GM18507 (cell line): ENCODE measurements at regions not wholly inside any gene's neighbourhood (a gene's known extent, or its start where the extent isn't known, plus 50 kb on each side); places are given as distances from the start of the nearest gene placed in this dataset.

Experiments
- DNase-seq: peaks from one replicate; pipeline ENCODE4 v3.0.0; 2011; ENCODE audit warnings: low read depth; ENCODE audit not compliant: insufficient read length; ENCODE audit errors: extremely low spot score
- FAIRE-seq: peaks from 2 replicates; lab custom pipeline; 2011; peaks lifted over from hg19 to GRCh38; lab: Jason Lieb, UNC

DNA sequence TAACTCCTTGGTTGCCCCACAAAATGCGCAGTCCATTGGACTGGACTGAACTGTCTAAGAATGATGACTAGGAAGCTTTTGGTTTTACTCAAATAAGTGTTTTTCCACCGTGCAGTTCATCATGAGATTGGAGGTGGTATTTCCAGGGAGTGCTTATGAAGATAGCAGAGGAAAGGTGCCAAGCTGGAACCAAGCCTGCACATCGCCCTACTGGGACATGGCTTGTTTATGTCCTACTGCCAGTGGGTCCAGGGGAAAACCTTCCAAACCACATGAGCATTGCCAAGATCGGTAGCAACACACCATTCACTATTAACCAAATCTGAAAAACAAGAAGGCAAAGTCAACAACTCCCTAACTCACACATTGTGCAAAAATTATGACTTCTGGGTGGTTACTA is 54.7 kb upstream of the DSCAM start:
- DNase-seq (no peak), FAIRE-seq (no peak)

GRCh38 chr21:40902299-40902698 is 55.3 kb upstream of the DSCAM start:
- no peak for FAIRE-seq
- DNase-seq = no peak

- DNase-seq = no peak
- FAIRE-seq = no peak
Observed at GRCh38 chr21:40902993-40903392, 56.0 kb upstream of the DSCAM start.

GRCh38 chr21:40905251-40905650 is 58.3 kb upstream of the DSCAM start:
- no peak for DNase-seq
- FAIRE-seq = no peak

DNA sequence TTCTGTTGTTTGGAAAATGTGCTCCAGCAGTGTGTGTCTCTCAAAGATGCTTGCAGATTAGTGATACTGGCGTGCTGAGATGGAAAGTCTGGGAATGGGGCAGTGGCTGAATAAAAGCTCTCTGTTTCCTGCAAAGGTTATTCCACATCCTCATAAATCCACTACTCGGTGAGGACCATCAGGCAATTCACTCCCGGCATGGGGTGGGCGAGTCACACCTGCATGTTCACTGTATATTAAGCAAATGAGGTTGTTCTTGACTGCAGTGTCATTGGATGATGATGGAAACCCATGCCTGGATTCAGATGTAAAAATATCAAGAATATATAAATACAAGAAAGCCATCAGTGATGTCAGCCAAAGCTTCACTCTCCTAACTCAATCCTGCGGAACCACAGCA is 65.4 kb upstream of the DSCAM start:
- FAIRE-seq = no peak
- no peak for DNase-seq

- FAIRE-seq (no peak), DNase-seq (no peak)
Observed at GRCh38 chr21:40915114-40915513, 68.2 kb upstream of the DSCAM start.

GRCh38 chr21:40923407-40923806 is 76.4 kb upstream of the DSCAM start:
- FAIRE-seq = no peak

GRCh38 chr21:40923901-40924300 is 76.9 kb upstream of the DSCAM start:
- FAIRE-seq = no peak

More at GRCh38 chr21:40923407-40923806, 76.4 kb upstream of the DSCAM start:
- DNase-seq = no peak

GRCh38 chr21:40924641-40925040 is 77.7 kb upstream of the DSCAM start:
- DNase-seq (no peak), FAIRE-seq (no peak)

More at GRCh38 chr21:40923901-40924300, 76.9 kb upstream of the DSCAM start:
- no peak for DNase-seq

GRCh38 chr21:40926238-40926637 is 79.3 kb upstream of the DSCAM start:
- FAIRE-seq (no peak), DNase-seq (no peak)

- DNase-seq (no peak), FAIRE-seq (no peak)
Observed at GRCh38 chr21:40929833-40930232, 82.9 kb upstream of the DSCAM start.

DNA sequence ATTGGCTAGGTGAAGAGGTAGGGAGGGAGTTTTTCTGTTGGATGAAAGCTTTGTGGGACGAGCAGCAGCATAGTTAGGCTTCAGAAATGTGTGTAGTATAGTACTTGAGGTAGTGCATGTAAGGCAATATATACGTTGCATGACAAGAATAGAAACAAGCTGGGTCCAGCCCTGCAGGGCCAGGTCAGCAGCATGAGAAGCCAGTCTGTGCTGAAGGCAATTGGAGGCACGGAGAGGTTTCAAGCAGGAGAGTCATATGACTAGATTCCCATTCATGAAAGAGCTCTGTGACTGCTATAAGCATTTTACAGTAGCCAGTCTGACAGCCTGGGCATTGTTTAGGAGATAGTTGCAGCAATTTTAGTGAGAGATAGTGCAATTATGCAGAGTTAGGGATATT is 84.2 kb upstream of the DSCAM start:
- FAIRE-seq = no peak
- DNase-seq = no peak

- DNase-seq (no peak), FAIRE-seq (no peak)
Observed at GRCh38 chr21:40936178-40936577, 89.2 kb upstream of the DSCAM start.

- DNase-seq = no peak
- FAIRE-seq = no peak
Observed at GRCh38 chr21:40936771-40937261, 89.9 kb upstream of the DSCAM start.

DNA sequence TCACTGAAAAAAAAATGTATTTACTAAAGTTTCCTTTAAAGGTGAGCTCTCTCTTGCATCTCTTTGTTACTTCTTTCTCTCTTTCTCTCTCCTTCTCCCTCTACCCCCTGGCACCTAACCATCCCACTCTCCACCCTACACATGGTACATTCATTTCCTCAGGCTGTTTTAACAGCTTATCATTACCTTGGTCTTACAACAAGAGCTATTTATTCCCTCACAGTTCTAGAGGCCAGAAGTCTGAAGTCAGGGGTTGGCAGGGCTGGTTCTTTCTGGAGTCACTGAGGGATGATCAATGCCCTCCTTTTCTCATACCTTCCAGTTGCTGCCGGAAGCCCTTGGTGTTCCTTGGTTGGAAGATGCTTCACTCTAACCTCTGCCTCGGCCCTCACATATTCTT is 91.1 kb upstream of the DSCAM start:
- DNase-seq (no peak), FAIRE-seq (no peak)

- FAIRE-seq (no peak), DNase-seq (no peak)
Observed at GRCh38 chr21:40938611-40939010, 91.7 kb upstream of the DSCAM start.

GRCh38 chr21:40947713-40948112 is 100.8 kb upstream of the DSCAM start:
- no peak for FAIRE-seq
- DNase-seq = no peak

DNA sequence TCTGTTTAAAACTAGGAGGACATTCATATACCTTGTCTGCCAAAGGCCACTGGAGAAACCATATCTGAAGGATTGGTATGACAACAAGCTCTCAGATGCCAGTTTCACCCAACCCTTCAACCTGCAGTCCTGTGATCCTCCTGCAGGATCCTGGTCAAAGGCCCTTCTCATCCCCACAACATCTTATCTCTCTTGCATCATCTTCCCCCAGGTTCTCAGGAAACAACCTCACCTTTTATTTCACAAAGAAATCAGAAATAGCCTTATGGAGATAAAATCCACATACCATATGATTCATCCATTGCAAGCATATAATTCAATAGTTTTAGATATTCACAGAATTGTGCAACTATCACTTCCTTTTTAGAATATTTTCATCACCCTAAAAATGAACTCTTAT is 104.0 kb upstream of the DSCAM start:
- DNase-seq (no peak), FAIRE-seq (no peak)

DNA sequence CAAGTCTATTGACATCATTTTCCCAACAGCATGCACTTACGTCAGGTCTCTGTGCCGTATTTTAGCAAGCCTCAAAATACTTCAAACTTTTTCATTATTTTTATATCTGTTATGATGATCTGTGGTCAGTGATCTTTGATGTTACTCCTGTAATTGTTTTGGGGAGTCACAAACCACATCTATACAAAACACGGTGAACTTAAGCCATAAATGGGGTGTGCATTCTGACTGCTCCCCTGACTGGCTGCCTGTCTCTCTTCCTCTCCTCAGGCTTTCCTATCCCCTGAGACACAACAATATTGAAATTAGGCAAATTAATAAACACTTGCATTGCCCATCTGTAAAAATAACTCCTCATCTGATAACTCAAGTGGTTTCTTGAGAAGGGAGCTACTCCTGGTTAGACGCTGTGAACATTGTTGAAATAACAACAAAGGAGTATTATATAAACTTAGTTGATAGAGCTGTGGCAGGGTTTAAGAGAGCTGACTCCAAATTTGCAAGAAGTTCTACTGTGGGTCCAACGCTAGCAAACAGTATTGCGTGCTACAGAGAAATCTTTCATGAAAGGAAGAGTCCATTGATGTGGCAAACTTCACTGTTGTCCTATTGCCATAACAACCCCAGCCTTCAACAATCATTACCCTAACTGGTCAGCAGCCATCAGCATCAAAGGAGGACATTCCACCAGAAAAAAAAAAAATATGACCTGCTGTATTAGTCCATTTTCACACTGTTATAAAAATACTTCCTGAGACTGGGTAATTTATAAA is 105.8 kb upstream of the DSCAM start:
- FAIRE-seq = no peak
- DNase-seq = no peak

DNA sequence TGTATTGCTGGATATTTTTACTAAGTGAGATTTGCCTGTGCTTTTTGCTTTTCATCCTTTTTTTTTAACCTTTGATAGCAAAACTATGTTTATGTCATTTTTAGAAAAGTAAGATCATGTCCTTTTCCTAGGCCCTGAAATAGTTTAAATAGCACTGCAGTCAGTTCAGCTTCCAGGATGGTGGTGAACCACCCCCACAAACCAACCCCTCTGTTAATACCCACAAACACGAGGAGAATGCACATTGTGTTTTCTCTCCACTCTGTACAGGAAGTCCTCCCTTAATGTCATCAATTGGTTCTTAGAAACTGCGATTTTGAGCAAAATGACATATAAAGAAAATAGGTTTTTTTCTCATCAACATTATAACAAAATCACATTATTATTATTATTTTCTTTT is 117.7 kb upstream of the DSCAM start:
- DNase-seq (no peak), FAIRE-seq (no peak)

- FAIRE-seq (no peak), DNase-seq (no peak)
Observed at GRCh38 chr21:40967771-40968170, 120.8 kb upstream of the DSCAM start.

DNA sequence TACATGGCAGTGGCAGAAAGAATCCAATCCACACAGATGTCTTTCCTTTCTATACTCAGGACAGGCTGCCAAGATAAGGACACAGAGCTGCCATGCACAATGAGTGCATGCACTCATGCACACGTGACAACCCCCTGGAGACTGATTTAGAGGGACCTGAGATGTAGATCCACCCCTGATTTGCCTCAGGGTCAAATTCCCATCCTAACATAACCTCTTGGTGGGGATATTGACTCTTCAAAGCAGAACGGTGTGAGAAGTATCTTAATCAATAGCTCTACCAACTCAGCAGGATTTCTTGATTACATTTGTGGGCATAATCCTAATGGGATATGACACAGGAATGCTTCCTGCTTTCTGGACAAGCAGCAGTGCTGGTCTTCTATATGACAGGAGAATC is 125.2 kb upstream of the DSCAM start:
- DNase-seq (no peak), FAIRE-seq (no peak)
